ENCODE measurements at regions not wholly inside any gene's neighbourhood (a gene's known extent, or its start where the extent isn't known, plus 50 kb on each side); places are given as distances from the start of the nearest gene placed in this dataset.

DNA sequence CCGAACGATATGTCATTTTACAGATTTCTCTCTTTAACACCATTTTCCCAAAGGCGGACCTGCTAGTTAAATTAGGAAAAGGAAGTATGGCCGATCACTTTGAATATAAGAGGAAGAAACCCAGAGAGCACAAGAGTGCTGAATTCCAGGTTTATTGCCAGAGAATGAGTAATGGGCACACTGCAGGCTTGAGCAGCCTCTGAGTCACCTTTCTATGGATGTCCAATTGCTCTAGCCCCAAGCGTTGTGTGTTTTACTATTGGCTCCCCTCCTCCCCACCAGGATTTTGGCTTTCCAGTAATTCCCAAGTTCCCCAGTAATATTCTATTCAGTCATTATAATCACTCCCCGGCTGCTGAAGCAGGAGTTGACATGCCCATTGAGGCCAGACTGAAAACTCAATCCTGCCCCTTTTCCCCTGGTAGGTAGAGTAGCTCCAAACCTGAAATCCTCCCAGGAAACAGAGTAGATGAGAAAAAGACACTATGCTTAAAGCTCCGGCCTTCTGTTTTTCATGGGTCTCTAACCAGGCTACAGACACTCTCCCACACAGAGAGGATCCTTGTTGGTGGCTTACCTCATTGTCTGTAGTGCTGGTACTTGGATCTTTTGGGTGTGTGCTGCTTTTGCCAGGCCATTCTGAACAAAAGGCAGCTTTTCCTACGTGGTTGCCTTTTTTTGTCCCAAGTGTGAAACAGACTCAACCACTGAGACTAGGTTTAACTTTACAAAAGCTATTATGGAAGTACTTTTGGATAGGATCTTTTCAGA, 704.3 kb upstream of the FLRT2 start:
- H3K4me3 ChIP-seq (ENCODE audit: control insufficient read depth, low read depth, low read length) = no peak overlapping the region
- no peak for DNase-seq (ENCODE audit: low read depth)
- TF ChIP-seq, protein P1, sequence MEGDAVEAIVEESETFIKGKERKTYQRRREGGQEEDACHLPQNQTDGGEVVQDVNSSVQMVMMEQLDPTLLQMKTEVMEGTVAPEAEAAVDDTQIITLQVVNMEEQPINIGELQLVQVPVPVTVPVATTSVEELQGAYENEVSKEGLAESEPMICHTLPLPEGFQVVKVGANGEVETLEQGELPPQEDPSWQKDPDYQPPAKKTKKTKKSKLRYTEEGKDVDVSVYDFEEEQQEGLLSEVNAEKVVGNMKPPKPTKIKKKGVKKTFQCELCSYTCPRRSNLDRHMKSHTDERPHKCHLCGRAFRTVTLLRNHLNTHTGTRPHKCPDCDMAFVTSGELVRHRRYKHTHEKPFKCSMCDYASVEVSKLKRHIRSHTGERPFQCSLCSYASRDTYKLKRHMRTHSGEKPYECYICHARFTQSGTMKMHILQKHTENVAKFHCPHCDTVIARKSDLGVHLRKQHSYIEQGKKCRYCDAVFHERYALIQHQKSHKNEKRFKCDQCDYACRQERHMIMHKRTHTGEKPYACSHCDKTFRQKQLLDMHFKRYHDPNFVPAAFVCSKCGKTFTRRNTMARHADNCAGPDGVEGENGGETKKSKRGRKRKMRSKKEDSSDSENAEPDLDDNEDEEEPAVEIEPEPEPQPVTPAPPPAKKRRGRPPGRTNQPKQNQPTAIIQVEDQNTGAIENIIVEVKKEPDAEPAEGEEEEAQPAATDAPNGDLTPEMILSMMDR (IDR thresholded peaks at IDR 0.05; ENCODE audit: control insufficient read depth, insufficient read depth, low read depth, low read length, missing control alignments) = no peak

GRCh38 chr14:84826294-84826693, 703.6 kb upstream of the FLRT2 start:
- TF ChIP-seq, protein P1 (IDR thresholded peaks at IDR 0.05; ENCODE audit: control insufficient read depth, insufficient read depth, low read depth, low read length, missing control alignments) = no peak
- no peak for DNase-seq (ENCODE audit: low read depth)
- H3K4me3 ChIP-seq (ENCODE audit: control insufficient read depth, low read depth, low read length) = no peak overlapping the region

DNA sequence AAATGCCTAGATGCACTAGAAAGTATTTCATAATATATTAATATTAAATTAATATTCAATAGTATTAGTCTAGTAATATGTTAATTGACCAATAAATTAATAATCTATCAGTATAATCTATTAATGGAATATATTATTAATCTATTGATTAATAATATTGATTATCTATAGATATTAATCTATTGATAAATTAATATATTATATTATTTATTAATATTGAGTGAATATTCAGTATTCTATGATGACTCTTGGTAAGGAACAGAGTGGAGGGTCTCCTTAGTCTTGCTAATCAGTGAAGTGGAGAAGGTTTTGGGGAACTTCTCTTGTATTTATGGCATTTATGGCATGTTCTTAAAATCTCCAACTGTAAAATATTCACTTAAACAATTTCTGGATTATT, 679.3 kb upstream of the FLRT2 start:
- H3K4me3 ChIP-seq (ENCODE audit: control insufficient read depth, low read depth, low read length) = no peak overlapping the region
- TF ChIP-seq, protein P1 (IDR thresholded peaks at IDR 0.05; ENCODE audit: control insufficient read depth, insufficient read depth, low read depth, low read length, missing control alignments) = no peak
- no peak for DNase-seq (ENCODE audit: low read depth)

- TF ChIP-seq, protein P1 (IDR thresholded peaks at IDR 0.05; ENCODE audit: control insufficient read depth, insufficient read depth, low read depth, low read length, missing control alignments) = no peak
- DNase-seq (ENCODE audit: low read depth) = no peak
- H3K4me3 ChIP-seq (ENCODE audit: control insufficient read depth, low read depth, low read length) = no peak overlapping the region
Measured at GRCh38 chr14:84856751-84857534, 673.0 kb upstream of the FLRT2 start.

- DNase-seq (ENCODE audit: low read depth) = no peak
- TF ChIP-seq, protein P1 (IDR thresholded peaks at IDR 0.05; ENCODE audit: control insufficient read depth, insufficient read depth, low read depth, low read length, missing control alignments) = no peak
- no peak overlapping the region for H3K4me3 ChIP-seq (ENCODE audit: control insufficient read depth, low read depth, low read length)
Measured at GRCh38 chr14:84857571-84857970, 672.4 kb upstream of the FLRT2 start.

DNA sequence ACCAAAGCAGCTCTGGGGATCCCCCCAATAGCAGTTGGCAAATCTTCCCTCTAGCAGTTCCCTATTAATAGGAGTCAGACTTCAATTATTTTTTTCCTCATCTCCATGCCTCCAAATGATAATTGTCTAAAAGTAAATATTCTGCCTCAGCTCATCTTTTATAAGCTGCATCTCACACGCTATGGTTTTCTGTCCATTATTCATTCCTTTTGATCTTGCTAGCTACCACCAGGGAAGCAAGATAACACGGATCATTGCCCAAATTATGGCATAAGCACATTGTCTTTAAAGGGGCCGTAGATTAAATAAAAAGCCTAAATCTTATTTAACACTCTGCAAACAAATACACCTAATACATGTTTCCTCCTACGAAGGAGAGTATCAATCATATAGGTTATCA, 670.8 kb upstream of the FLRT2 start:
- TF ChIP-seq, protein P1 (IDR thresholded peaks at IDR 0.05; ENCODE audit: control insufficient read depth, insufficient read depth, low read depth, low read length, missing control alignments) = no peak
- H3K4me3 ChIP-seq (ENCODE audit: control insufficient read depth, low read depth, low read length) = no peak overlapping the region

More for the DNA sequence above, 670.8 kb upstream of the FLRT2 start:
- no peak for DNase-seq (ENCODE audit: low read depth)
